Gastroesophageal sphincter (tissue), 2 donors: ENCODE measurements at regions not wholly inside any gene's neighbourhood (a gene's known extent, or its start where the extent isn't known, plus 50 kb on each side); places are given as distances from the start of the nearest gene placed in this dataset.

Experiments
- EP300 ChIP-seq: sonication (generic); formaldehyde crosslinking; IDR thresholded peaks from one replicate; pipeline ENCODE4 v1.6.1; 2017; ENCODE audit warnings: antibody characterized with exemption, mild to moderate bottlenecking
- POLR2A ChIP-seq, 2 donors: fragments of 450-650 bp; IDR thresholded peaks; one replicate each; pipeline ENCODE4 v1.6.1; 2017; ENCODE audit warnings: antibody characterized with exemption in 2 of 2, mild to moderate bottlenecking in 2 of 2, moderate library complexity in 1 of 2
- POLR2AphosphoS5 ChIP-seq: sonication (generic); formaldehyde crosslinking; IDR thresholded peaks from one replicate; pipeline ENCODE4 v1.6.1; 2017; ENCODE audit warnings: antibody characterized with exemption

DNA sequence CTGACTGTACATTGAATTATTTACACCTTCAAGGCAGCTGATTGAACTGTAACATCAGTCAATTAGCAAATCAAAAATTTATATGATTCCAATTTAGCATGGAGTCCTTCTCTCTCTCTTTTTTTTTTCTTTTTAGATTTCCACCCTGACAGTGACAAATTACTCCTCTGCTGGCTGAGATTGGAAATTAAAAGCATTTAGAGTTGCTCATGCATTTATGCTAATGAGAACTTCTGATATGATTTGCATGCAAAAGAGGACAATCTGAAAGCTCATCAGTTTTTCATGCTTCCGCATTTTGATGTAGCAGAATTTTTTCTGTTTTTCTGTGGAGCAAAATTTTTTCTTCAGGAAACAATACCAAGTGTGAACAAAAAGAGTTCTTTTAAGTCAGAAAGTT lies 130.5 kb upstream of the NOX3 start:
- TF ChIP-seq POLR2AphosphoS5, result no peak
- TF ChIP-seq EP300, result no peak
- TF ChIP-seq POLR2A (IDR thresholded peaks at IDR 0.05), result no peak
